ENCODE measurements at regions not wholly inside any gene's neighbourhood (a gene's known extent, or its start where the extent isn't known, plus 50 kb on each side); places are given as distances from the start of the nearest gene placed in this dataset.

GRCh38 chr11:116431842-116432241 lies 340.9 kb downstream of the BUD13 start:
- Histone ChIP-seq H3K27me3 (replicated peaks; ENCODE audit: control insufficient read depth, insufficient read depth, low read length) (peaks cover 2% of the 10 kb centered on the region), H3K36me3 (ENCODE audit: control insufficient read depth, insufficient read depth, low read length) (no peaks in the 10 kb centered on the region), H3K4me3 (replicated peaks; ENCODE audit: low read depth, low read length) (no peak overlapping the region)
- no peak for DNase-seq (ENCODE audit: extremely low read depth, insufficient read length)
- TF ChIP-seq CTCF (IDR thresholded peaks at IDR 0.05; ENCODE audit: insufficient read depth, low read length, poor library complexity, severe bottlenecking): no peak

- Histone ChIP-seq H3K4me3 (replicated peaks; ENCODE audit: low read depth, low read length) (no peak overlapping the region), H3K36me3 (ENCODE audit: control insufficient read depth, insufficient read depth, low read length) (no peaks in the 10 kb centered on the region), H3K27me3 (replicated peaks; ENCODE audit: control insufficient read depth, insufficient read depth, low read length) (no peaks in the 10 kb centered on the region; the same call in none of the 2 replicates)
- no peak for DNase-seq (ENCODE audit: extremely low read depth, insufficient read length)
- no peak for TF ChIP-seq CTCF (IDR thresholded peaks at IDR 0.05; ENCODE audit: insufficient read depth, low read length, poor library complexity, severe bottlenecking)
Observed at GRCh38 chr11:116428638-116428975, 344.2 kb downstream of the BUD13 start.

- Histone ChIP-seq H3K4me3 (replicated peaks; ENCODE audit: low read depth, low read length) (no peak overlapping the region), H3K27me3 (replicated peaks; ENCODE audit: control insufficient read depth, insufficient read depth, low read length) (no peaks in the 10 kb centered on the region; the same call in none of the 2 replicates), H3K36me3 (ENCODE audit: control insufficient read depth, insufficient read depth, low read length) (no peaks in the 10 kb centered on the region)
- DNase-seq (ENCODE audit: extremely low read depth, insufficient read length): no peak
- no peak for TF ChIP-seq CTCF (IDR thresholded peaks at IDR 0.05; ENCODE audit: insufficient read depth, low read length, poor library complexity, severe bottlenecking)
Observed at GRCh38 chr11:116427903-116428637, 344.7 kb downstream of the BUD13 start.

- H3K4me3 ChIP-seq (replicated peaks; ENCODE audit: low read depth, low read length): no peak overlapping the region
- no peak for DNase-seq (ENCODE audit: extremely low read depth, insufficient read length)
- H3K27me3 ChIP-seq (replicated peaks; ENCODE audit: control insufficient read depth, insufficient read depth, low read length): no peaks in the 10 kb centered on the region; the same call in none of the 2 replicates
- H3K36me3 ChIP-seq (ENCODE audit: control insufficient read depth, insufficient read depth, low read length): no peaks in the 10 kb centered on the region
- no peak for TF ChIP-seq CTCF (IDR thresholded peaks at IDR 0.05; ENCODE audit: insufficient read depth, low read length, poor library complexity, severe bottlenecking)
Observed at GRCh38 chr11:116427337-116427902, 345.4 kb downstream of the BUD13 start.

- H3K4me3 ChIP-seq (replicated peaks; ENCODE audit: low read depth, low read length): no peak overlapping the region
- DNase-seq (ENCODE audit: extremely low read depth, insufficient read length): no peak
- no peak for TF ChIP-seq CTCF (IDR thresholded peaks at IDR 0.05; ENCODE audit: insufficient read depth, low read length, poor library complexity, severe bottlenecking)
Observed at GRCh38 chr11:116426761-116427160, 346.0 kb downstream of the BUD13 start.

More at GRCh38 chr11:116426761-116427160, 346.0 kb downstream of the BUD13 start:
- Histone ChIP-seq H3K27me3 (replicated peaks; ENCODE audit: control insufficient read depth, insufficient read depth, low read length) (no peaks in the 10 kb centered on the region; the same call in none of the 2 replicates), H3K36me3 (ENCODE audit: control insufficient read depth, insufficient read depth, low read length) (no peaks in the 10 kb centered on the region)
